Pancreas (tissue), 10 donors: ENCODE measurements at regions not wholly inside any gene's neighbourhood (a gene's known extent, or its start where the extent isn't known, plus 50 kb on each side); places are given as distances from the start of the nearest gene placed in this dataset.

Experiments
- ATAC-seq, 4 donors: fragments of 200-7000 bp; cut with Tn5 transposase; one replicate each; pipeline versions ENCODE4 v1.8.0 to v1.9.1; 2020; ENCODE audit warnings: mild to moderate bottlenecking in 4 of 4, moderate library complexity in 4 of 4
- DNase-seq, 6 donors: peaks; one replicate each; pipeline ENCODE4 v3.0.0-alpha.2; 2020
- FAIRE-seq: peaks from 2 replicates; lab custom pipeline; 2012; peaks lifted over from hg19 to GRCh38; lab: Jason Lieb, UNC
- H3K27ac ChIP-seq, 4 donors: fragments of 200-600 bp; sonication (generic); 1 replicate in 3 of 4; 2 replicates in 1 of 4; pipeline versions ENCODE4 v1.5.0 to v1.8.0; 2020
- H3K27me3 ChIP-seq, 4 donors: fragments of 200-600 bp; one replicate each; pipeline ENCODE4 v1.8.0; 2021
- H3K36me3 ChIP-seq, 3 donors: fragments of 200-600 bp; sonication (generic) in 1 of 3; one replicate each; pipeline versions ENCODE4 v1.5.0 to v1.8.0; 2020 to 2021
- H3K4me1 ChIP-seq, 3 donors: fragments of 200-600 bp; one replicate each; pipeline ENCODE4 v1.8.0; 2021
- H3K4me3 ChIP-seq, 4 donors: fragments of 200-600 bp; sonication (generic) in 2 of 4; one replicate each; pipeline versions ENCODE4 v1.5.0 to v1.8.0; 2020 to 2021
- H3K9me3 ChIP-seq, 4 donors: fragments of 200-600 bp; one replicate each; pipeline ENCODE4 v1.8.0; 2021
- CTCF ChIP-seq, 4 donors: fragments of 200-600 bp; sonication (generic) in 3 of 4; IDR thresholded peaks; one replicate each; pipeline versions ENCODE4 v1.5.0 to v1.8.0; 2021; ENCODE audit warnings: antibody characterized with exemption in 4 of 4
- WGBS, 2 donors: extraction: QIAGEN DNeasy Blood & Tissue Kit; methylation state at CpG; one replicate each; pipeline ENCODE4 v1.1.7; 2013; 5-methylcytosine and 5-hydroxymethylcytosine counted together
- intact Hi-C, 3 donors: fragments of 100-400 bp; cut with DNase I; formaldehyde crosslinking; loops; one replicate each; pipeline versions ENCODE4 v1.11.1 to v1.14.2; 2022
- donor health status: healthy with polysubstance abuse.
- donor health status: DM: no; HTN: no; CAD: no; lungs with moderate emphysema.
- donor health status: DM: no; HTN: no; CAD: no.
- donor health status: control.
- donor health status: control.
- donor health status: Bipolar disorder and iron deficiency.
- donor health status: DM: yes; HTN: yes; CAD: no.
- donor health status: DM: no; HTN: no; CAD: no.
- donor health status: DM: no; HTN: no; CAD: no.
- donor health status: DM: yes; HTN: yes; CAD: no.

DNA sequence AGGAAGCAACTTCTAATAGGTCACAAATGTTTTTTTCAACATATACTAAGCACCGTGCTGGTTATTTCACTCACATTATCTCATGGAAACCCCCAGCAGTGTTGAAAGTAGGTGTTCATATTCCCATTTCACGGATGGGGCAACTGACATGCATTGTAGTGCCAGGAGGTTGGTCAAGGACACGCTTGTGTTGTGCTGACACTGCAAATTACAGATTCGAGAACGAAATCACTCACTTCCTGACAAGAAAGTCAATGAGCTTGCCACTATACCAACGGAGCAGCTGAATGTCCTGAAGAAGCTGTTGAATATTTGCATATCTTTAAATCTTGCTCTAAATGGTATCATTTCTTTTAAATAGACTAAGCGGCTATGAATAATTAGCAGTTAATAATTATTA, 378.0 kb upstream of the C16orf82 start:
- no peak overlapping the region for H3K4me3 ChIP-seq
- H3K27ac ChIP-seq = no peak overlapping the region
- no peak for ATAC-seq
- H3K36me3 ChIP-seq = no peaks in the 10 kb centered on the region
- 32 to 37% methylated on average over 7 of the region's 7 CpGs for WGBS, 2 donors
- no peaks in the 10 kb centered on the region for H3K4me1 ChIP-seq
- no peak for FAIRE-seq
- H3K9me3 ChIP-seq = no peaks in the 10 kb centered on the region
- H3K27me3 ChIP-seq = no peaks in the 10 kb centered on the region
- DNase-seq = no peak
- no peak for TF ChIP-seq CTCF (IDR thresholded peaks at IDR 0.05)
- intact Hi-C loops = no loop called here

DNA sequence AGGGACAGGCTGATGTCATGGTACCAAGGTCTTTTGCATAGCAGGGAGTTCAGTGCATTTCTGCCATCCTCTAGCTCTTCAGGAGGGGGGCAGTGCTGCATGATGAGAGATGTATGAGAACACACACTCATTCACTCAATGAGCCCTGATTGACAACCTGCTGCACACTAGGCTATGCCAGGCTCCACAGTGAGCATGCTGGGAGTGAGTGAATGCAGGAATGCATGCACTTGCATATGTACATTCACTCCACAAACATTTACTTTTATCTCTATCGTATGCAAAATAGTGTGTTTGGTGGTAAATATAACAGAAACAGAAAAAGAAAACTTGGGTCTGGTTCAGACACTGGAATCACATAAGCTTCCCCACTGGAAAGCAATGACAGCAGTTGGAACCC, 374.1 kb upstream of the C16orf82 start:
- H3K27ac ChIP-seq = no peak overlapping the region
- H3K4me3 ChIP-seq = no peak overlapping the region
- TF ChIP-seq CTCF (IDR thresholded peaks at IDR 0.05) = no peak
- 38 to 52% methylated on average over 1 of the region's 1 CpG for WGBS, 2 donors
- no peak for FAIRE-seq
- no peaks in the 10 kb centered on the region for H3K27me3 ChIP-seq
- H3K36me3 ChIP-seq = no peaks in the 10 kb centered on the region
- DNase-seq = no peak
- H3K4me1 ChIP-seq = no peaks in the 10 kb centered on the region
- H3K9me3 ChIP-seq = no peaks in the 10 kb centered on the region
- intact Hi-C loops = no loop called here
- no peak for ATAC-seq

DNA sequence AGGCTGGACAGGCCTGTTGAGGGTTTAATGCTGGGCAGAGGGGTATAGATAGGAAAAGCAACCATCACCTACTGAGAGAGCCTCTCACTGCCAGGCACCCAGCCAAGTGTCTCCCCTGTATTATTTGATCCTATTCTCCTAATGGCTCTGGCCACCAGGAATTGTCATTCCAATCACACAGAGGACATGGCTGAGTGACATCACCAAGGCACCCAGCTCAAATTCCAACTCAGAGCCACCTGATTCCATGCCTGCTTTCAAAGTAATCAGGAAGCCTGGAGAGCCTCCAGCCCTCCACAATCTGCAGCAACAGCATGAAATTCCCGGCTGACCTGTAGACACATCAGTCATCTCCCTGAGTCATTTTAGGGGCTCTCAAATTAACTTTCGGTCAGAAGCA, 368.9 kb upstream of the C16orf82 start:
- no peaks in the 10 kb centered on the region for H3K27me3 ChIP-seq
- H3K4me1 ChIP-seq = no peaks in the 10 kb centered on the region
- WGBS, 2 donors = 31 to 34% methylated on average over 2 of the region's 2 CpGs
- H3K4me3 ChIP-seq = no peak overlapping the region
- TF ChIP-seq CTCF (IDR thresholded peaks at IDR 0.05) = no peak
- H3K27ac ChIP-seq = no peak overlapping the region
- ATAC-seq = no peak
- H3K9me3 ChIP-seq = no peaks in the 10 kb centered on the region
- DNase-seq = no peak
- no peaks in the 10 kb centered on the region for H3K36me3 ChIP-seq
- FAIRE-seq = no peak
- intact Hi-C loops = no loop called here

- Histone ChIP-seq H3K27me3 (no peaks in the 10 kb centered on the region), H3K36me3 (no peaks in the 10 kb centered on the region), H3K27ac (no peak overlapping the region), H3K4me1 (no peaks in the 10 kb centered on the region), H3K9me3 (no peaks in the 10 kb centered on the region), H3K4me3 (no peak overlapping the region)
- ATAC-seq (no peak), DNase-seq (no peak), FAIRE-seq (no peak)
- intact Hi-C loops = no loop called here
- no peak for TF ChIP-seq CTCF (IDR thresholded peaks at IDR 0.05)
- 30 to 46% methylated on average over 1 of the region's 1 CpG for WGBS, 2 donors
Measured at GRCh38 chr16:26700250-26700649, 366.5 kb upstream of the C16orf82 start.

DNA sequence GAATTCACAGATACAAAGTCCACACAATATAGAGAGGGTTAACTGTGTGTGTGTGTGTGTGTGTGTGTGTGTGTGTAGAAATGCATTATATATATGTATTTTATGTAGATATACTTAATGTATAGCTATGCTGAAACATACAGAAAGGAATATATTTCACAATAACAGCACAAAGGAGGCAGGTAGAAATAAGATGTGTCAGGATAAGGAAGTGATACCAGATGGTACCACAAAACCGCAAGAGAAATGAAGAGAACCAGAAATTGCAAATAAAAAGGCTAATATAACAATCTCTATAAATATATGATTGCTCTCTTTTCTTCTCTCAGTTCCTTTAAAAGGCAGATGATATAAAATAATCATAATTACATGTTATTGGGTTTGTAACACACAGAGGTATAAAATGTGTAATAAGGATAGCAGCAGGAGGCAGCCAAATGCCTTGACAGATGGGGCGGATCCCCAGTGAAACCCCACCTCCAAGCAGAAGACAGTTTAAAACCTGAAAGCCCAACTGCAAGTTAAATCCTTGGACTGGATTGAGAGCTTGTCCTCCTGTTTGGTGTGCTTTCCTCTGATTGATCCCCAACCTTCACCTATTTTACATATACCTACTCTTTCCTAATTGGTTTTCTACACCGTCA, 365.4 kb upstream of the C16orf82 start:
- H3K4me1 ChIP-seq = no peaks in the 10 kb centered on the region
- FAIRE-seq (no peak), DNase-seq (no peak), ATAC-seq (no peak)
- no peaks in the 10 kb centered on the region for H3K27me3 ChIP-seq
- no peaks in the 10 kb centered on the region for H3K36me3 ChIP-seq
- H3K4me3 ChIP-seq = no peak overlapping the region
- H3K9me3 ChIP-seq = no peaks in the 10 kb centered on the region
- TF ChIP-seq CTCF (IDR thresholded peaks at IDR 0.05) = no peak
- intact Hi-C loops = no loop called here
- no peak overlapping the region for H3K27ac ChIP-seq
- 60 to 73% methylated on average over 3 of the region's 3 CpGs for WGBS, 2 donors
